ENCODE measurements at regions not wholly inside any gene's neighbourhood (a gene's known extent, or its start where the extent isn't known, plus 50 kb on each side); places are given as distances from the start of the nearest gene placed in this dataset.
"Not testable (repeated sequence)": the region's sequence is repeated elsewhere in the genome, so short reads cannot be mapped to it uniquely, and the experiment has no call there.

- no peak overlapping the region for H3K4me3 Mint-ChIP-seq
- H3K27me3 Mint-ChIP-seq: peaks cover 14% of the 10 kb centered on the region
- H3K36me3 Mint-ChIP-seq (ENCODE audit: low read depth): no peaks in the 10 kb centered on the region
- H3K27ac Mint-ChIP-seq: no peak overlapping the region
- no peaks in the 10 kb centered on the region for H3K4me1 Mint-ChIP-seq
- ATAC-seq (replicated peaks): no peak
- no peaks in the 10 kb centered on the region for H3K9me3 Mint-ChIP-seq
Measured at GRCh38 chr4:122100508-122100907, 51.6 kb upstream of the BLTP1 start.

GRCh38 chr4:122099896-122100295, 52.2 kb upstream of the BLTP1 start:
- no peaks in the 10 kb centered on the region for H3K36me3 Mint-ChIP-seq (ENCODE audit: low read depth)
- no peak overlapping the region for H3K4me3 Mint-ChIP-seq
- no peak overlapping the region for H3K27ac Mint-ChIP-seq
- peaks cover 12% of the 10 kb centered on the region for H3K27me3 Mint-ChIP-seq
- no peaks in the 10 kb centered on the region for H3K9me3 Mint-ChIP-seq
- ATAC-seq (replicated peaks): no peak
- no peaks in the 10 kb centered on the region for H3K4me1 Mint-ChIP-seq

GRCh38 chr4:122091836-122092405, 60.2 kb upstream of the BLTP1 start:
- Mint-ChIP-seq H3K9me3 (no peaks in the 10 kb centered on the region), H3K36me3 (ENCODE audit: low read depth) (no peaks in the 10 kb centered on the region), H3K4me3 (no peak overlapping the region), H3K27ac (no peak overlapping the region), H3K4me1 (no peaks in the 10 kb centered on the region), H3K27me3 (peaks cover 15% of the 10 kb centered on the region)
- ATAC-seq (replicated peaks): no peak

GRCh38 chr4:122091397-122091796, 60.7 kb upstream of the BLTP1 start:
- Mint-ChIP-seq H3K27me3 (peaks cover 12% of the 10 kb centered on the region), H3K27ac (no peak overlapping the region), H3K4me3 (no peak overlapping the region), H3K9me3 (no peaks in the 10 kb centered on the region), H3K4me1 (no peaks in the 10 kb centered on the region), H3K36me3 (ENCODE audit: low read depth) (no peaks in the 10 kb centered on the region)
- ATAC-seq (replicated peaks): no peak

- no peaks in the 10 kb centered on the region for H3K9me3 Mint-ChIP-seq
- ATAC-seq (replicated peaks): no peak
- no peaks in the 10 kb centered on the region for H3K36me3 Mint-ChIP-seq (ENCODE audit: low read depth)
- no peak overlapping the region for H3K4me3 Mint-ChIP-seq
- H3K4me1 Mint-ChIP-seq: no peaks in the 10 kb centered on the region
- H3K27ac Mint-ChIP-seq: no peak overlapping the region
- H3K27me3 Mint-ChIP-seq: peaks cover 10% of the 10 kb centered on the region
Measured at GRCh38 chr4:122090989-122091388, 61.1 kb upstream of the BLTP1 start.

- H3K4me1 Mint-ChIP-seq: no peaks in the 10 kb centered on the region
- H3K27ac Mint-ChIP-seq: no peak overlapping the region
- peaks cover 3% of the 10 kb centered on the region for H3K27me3 Mint-ChIP-seq
- no peak overlapping the region for H3K4me3 Mint-ChIP-seq
- no peaks in the 10 kb centered on the region for H3K9me3 Mint-ChIP-seq
- H3K36me3 Mint-ChIP-seq (ENCODE audit: low read depth): no peaks in the 10 kb centered on the region
- ATAC-seq (replicated peaks): no peak
Measured at GRCh38 chr4:122086338-122087065, 65.6 kb upstream of the BLTP1 start.

- Mint-ChIP-seq H3K27me3 (peaks cover 6% of the 10 kb centered on the region), H3K4me1 (no peaks in the 10 kb centered on the region), H3K4me3 (no peak overlapping the region), H3K9me3 (no peaks in the 10 kb centered on the region), H3K36me3 (ENCODE audit: low read depth) (no peaks in the 10 kb centered on the region), H3K27ac (no peak overlapping the region)
- ATAC-seq (replicated peaks): no peak
Measured at GRCh38 chr4:122083989-122084388, 68.1 kb upstream of the BLTP1 start.

GRCh38 chr4:122083351-122083750, 68.8 kb upstream of the BLTP1 start:
- Mint-ChIP-seq H3K27ac (no peak overlapping the region), H3K4me1 (no peaks in the 10 kb centered on the region), H3K27me3 (peaks cover 6% of the 10 kb centered on the region), H3K9me3 (no peaks in the 10 kb centered on the region), H3K4me3 (no peak overlapping the region), H3K36me3 (ENCODE audit: low read depth) (no peaks in the 10 kb centered on the region)
- ATAC-seq (replicated peaks): no peak

- Mint-ChIP-seq H3K27me3 (peaks cover 6% of the 10 kb centered on the region), H3K4me3 (no peak overlapping the region), H3K36me3 (ENCODE audit: low read depth) (no peaks in the 10 kb centered on the region), H3K9me3 (no peaks in the 10 kb centered on the region), H3K4me1 (no peaks in the 10 kb centered on the region), H3K27ac (no peak overlapping the region)
- ATAC-seq (replicated peaks): no peak
Measured at GRCh38 chr4:122082661-122083060, 69.5 kb upstream of the BLTP1 start.

GRCh38 chr4:122077653-122078052, 74.5 kb upstream of the BLTP1 start:
- H3K4me1 Mint-ChIP-seq; ATAC-seq (replicated peaks); H3K36me3 Mint-ChIP-seq (ENCODE audit: low read depth); H3K27ac Mint-ChIP-seq; H3K27me3 Mint-ChIP-seq; H3K4me3 Mint-ChIP-seq; H3K9me3 Mint-ChIP-seq: not testable (repeated sequence)

- not testable (repeated sequence) for H3K9me3 Mint-ChIP-seq; H3K4me1 Mint-ChIP-seq; H3K27ac Mint-ChIP-seq; H3K36me3 Mint-ChIP-seq (ENCODE audit: low read depth); ATAC-seq (replicated peaks); H3K27me3 Mint-ChIP-seq; H3K4me3 Mint-ChIP-seq
Measured at GRCh38 chr4:122076835-122077234, 75.3 kb upstream of the BLTP1 start.

- ATAC-seq (replicated peaks): no peak
- no peaks in the 10 kb centered on the region for H3K36me3 Mint-ChIP-seq (ENCODE audit: low read depth)
- H3K9me3 Mint-ChIP-seq: no peaks in the 10 kb centered on the region
- H3K27me3 Mint-ChIP-seq: peaks cover 4% of the 10 kb centered on the region
- no peak overlapping the region for H3K27ac Mint-ChIP-seq
- no peaks in the 10 kb centered on the region for H3K4me1 Mint-ChIP-seq
- no peak overlapping the region for H3K4me3 Mint-ChIP-seq
Measured at GRCh38 chr4:122073615-122074014, 78.5 kb upstream of the BLTP1 start.

GRCh38 chr4:122065915-122066314, 86.2 kb upstream of the BLTP1 start:
- Mint-ChIP-seq H3K9me3 (no peaks in the 10 kb centered on the region), H3K4me3 (no peak overlapping the region), H3K36me3 (ENCODE audit: low read depth) (no peaks in the 10 kb centered on the region), H3K4me1 (no peaks in the 10 kb centered on the region), H3K27ac (no peak overlapping the region), H3K27me3 (no peaks in the 10 kb centered on the region)
- ATAC-seq (replicated peaks): no peak

GRCh38 chr4:122065149-122065548, 87.0 kb upstream of the BLTP1 start:
- Mint-ChIP-seq H3K27me3 (no peaks in the 10 kb centered on the region), H3K36me3 (ENCODE audit: low read depth) (no peaks in the 10 kb centered on the region), H3K4me3 (no peak overlapping the region)

GRCh38 chr4:122053186-122053585, 98.9 kb upstream of the BLTP1 start:
- H3K4me3 Mint-ChIP-seq: no peak overlapping the region
- H3K27ac Mint-ChIP-seq: no peak overlapping the region
- ATAC-seq (replicated peaks): no peak
- no peaks in the 10 kb centered on the region for H3K27me3 Mint-ChIP-seq
- no peaks in the 10 kb centered on the region for H3K9me3 Mint-ChIP-seq
- no peaks in the 10 kb centered on the region for H3K36me3 Mint-ChIP-seq (ENCODE audit: low read depth)
- no peaks in the 10 kb centered on the region for H3K4me1 Mint-ChIP-seq

More at GRCh38 chr4:122065149-122065548, 87.0 kb upstream of the BLTP1 start:
- Mint-ChIP-seq H3K27ac (no peak overlapping the region), H3K9me3 (no peaks in the 10 kb centered on the region), H3K4me1 (no peaks in the 10 kb centered on the region)
- ATAC-seq (replicated peaks): no peak
